ENCODE measurements at regions not wholly inside any gene's neighbourhood (a gene's known extent, or its start where the extent isn't known, plus 50 kb on each side); places are given as distances from the start of the nearest gene placed in this dataset.

GRCh38 chr10:31657434-31657872, 271.2 kb downstream of the ARHGAP12 start (continued):
- no peak for TF ChIP-seq ZNF462 (CRISPR knock-in tag; IDR thresholded peaks at IDR 0.05)
- TF ChIP-seq EZH2 (IDR thresholded peaks at IDR 0.05; ENCODE audit: low read depth, unreplicated experiment) = no peak
- no peak for TF ChIP-seq ZNF114 (CRISPR knock-in tag; IDR thresholded peaks at IDR 0.05)
- TF ChIP-seq NANOG (IDR thresholded peaks at IDR 0.05; ENCODE audit: borderline replicate concordance) = no peak
- TF ChIP-seq CREB1 (CRISPR knock-in tag; IDR thresholded peaks at IDR 0.05; ENCODE audit: low read depth) = no peak
- no peak for TF ChIP-seq REST (IDR thresholded peaks at IDR 0.05; ENCODE audit: unreplicated experiment)
- TF ChIP-seq EZH2phosphoT487 (IDR thresholded peaks at IDR 0.05; ENCODE audit: unreplicated experiment) = no peak
- no peak for TF ChIP-seq CTCF (conservative IDR thresholded peaks at IDR 0.05; ENCODE audit: low read depth in 2 of 2)

Data from GM23338 (cell line).